ENCODE measurements at regions not wholly inside any gene's neighbourhood (a gene's known extent, or its start where the extent isn't known, plus 50 kb on each side); places are given as distances from the start of the nearest gene placed in this dataset.

GRCh38 chr17:5819921-5820685 is 235.8 kb upstream of the NLRP1 start:
- TF ChIP-seq CTCF (IDR thresholded peaks at IDR 0.05): no peak
- TF ChIP-seq POLR2A (IDR thresholded peaks at IDR 0.05): no peak
- no peak for TF ChIP-seq POLR2AphosphoS5 (IDR thresholded peaks at IDR 0.05)

All from prostate gland (tissue), 2 donors.